HepG2 (cell line): ENCODE measurements at regions not wholly inside any gene's neighbourhood (a gene's known extent, or its start where the extent isn't known, plus 50 kb on each side); places are given as distances from the start of the nearest gene placed in this dataset.

ENCODE experiments used
- ATAC-seq: fragments of 200-7000 bp; cut with Tn5 transposase; 3 replicates; pipeline ENCODE4 v1.9.1; 2020; ENCODE audit warnings: mild to moderate bottlenecking, moderate library complexity
- BruUV-seq: library from RNA; stranded (reverse); fragments of 400-500 nt; replicated peaks from 2 replicates; lab custom pipeline; 2021; lab: Mats Ljungman, UMichigan
- CTCF ChIA-PET: fragments of 300-600 bp; formaldehyde crosslinking; extraction: SDS; loops from one replicate; lab custom pipeline; 2021; ENCODE audit warnings: low total read pairs, inconsistent platforms, low intra/inter-chr PET ratio; lab: Yijun Ruan, JAX
- POLR2A ChIA-PET: fragments of 350-600 bp; sonication (Branson Sonifier 250); formaldehyde crosslinking; loops from one replicate; lab custom pipeline; 2020; ENCODE audit warnings: antibody characterized with exemption, inconsistent platforms; lab: Yijun Ruan, JAX
- DNase-seq: peaks from one replicate; pipeline ENCODE4 v3.0.0-alpha.2; 2015; ENCODE audit warnings: low spot score
- FAIRE-seq: peaks from 3 replicates; lab custom pipeline; 2011; peaks lifted over from hg19 to GRCh38; lab: Jason Lieb, UNC
- H2AFZ ChIP-seq: one replicate; pipeline ENCODE4 v1.6.1; 2011; ENCODE audit warnings: low read length, inconsistent platforms
- H3K27ac ChIP-seq: fragments of 300-600 bp; 3 replicates; pipeline ENCODE4 v1.8.0; 2011; ENCODE audit warnings: mixed run types, mild to moderate bottlenecking, mixed read lengths, low read length, inconsistent platforms; ENCODE audit not compliant: insufficient read depth; ENCODE audit errors: extremely low read length
- H3K27me3 ChIP-seq, 2 experiments: fragments of 200-600 bp in 1 of 2; 2 replicates in 1 of 2; 3 replicates in 1 of 2; pipeline versions ENCODE4 v1.6.0 to v1.8.0; 2011; ENCODE audit warnings: low read length in 2 of 2, mild to moderate bottlenecking in 2 of 2, moderate library complexity in 2 of 2, inconsistent platforms in 1 of 2; ENCODE audit not compliant: insufficient read depth in 2 of 2, control insufficient read depth in 1 of 2
- H3K36me3 ChIP-seq, 2 experiments: fragments of 200-600 bp in 1 of 2; replicated peaks in 1 of 2; 2 replicates in 1 of 2; 3 replicates in 1 of 2; pipeline versions ENCODE4 v1.5.1 to v1.8.0; 2011; ENCODE audit warnings: low read length in 2 of 2, inconsistent platforms in 1 of 2; ENCODE audit not compliant: insufficient read depth in 2 of 2, control insufficient read depth in 1 of 2
- H3K4me1 ChIP-seq: 2 replicates; pipeline ENCODE4 v1.5.1; 2012; ENCODE audit warnings: low read length, inconsistent platforms; ENCODE audit not compliant: insufficient read depth
- H3K4me2 ChIP-seq: 2 replicates; pipeline ENCODE4 v1.6.0; 2011; ENCODE audit warnings: low read depth, low read length, inconsistent platforms
- H3K4me3 ChIP-seq, 3 experiments: fragments of 200-600 bp in 1 of 3; sonication (generic), shearing (Covaris generic) in 1 of 3; replicated peaks in 1 of 3; 2 replicates each; pipeline ENCODE4 v1.5.1; 2011 to 2016; ENCODE audit warnings: low read length in 3 of 3, inconsistent platforms in 2 of 3, low read depth in 2 of 3, mild to moderate bottlenecking in 2 of 3, control low read depth in 1 of 3, mixed read lengths in 1 of 3; ENCODE audit not compliant: insufficient read depth in 1 of 3
- H3K79me2 ChIP-seq: one replicate; pipeline ENCODE4 v1.6.1; 2011; ENCODE audit warnings: low read length, inconsistent platforms; ENCODE audit not compliant: insufficient read depth
- H3K9ac ChIP-seq: 2 replicates; pipeline ENCODE4 v1.6.0; 2011; ENCODE audit warnings: mild to moderate bottlenecking, low read depth, low read length, inconsistent platforms; ENCODE audit not compliant: insufficient read depth
- H3K9me3 ChIP-seq: 2 replicates; pipeline ENCODE4 v1.5.1; 2012; ENCODE audit warnings: mild to moderate bottlenecking, low read length
- H4K20me1 ChIP-seq: 2 replicates; pipeline ENCODE4 v1.6.0; 2011; ENCODE audit warnings: inconsistent platforms, mild to moderate bottlenecking, low read length, moderate library complexity; ENCODE audit not compliant: insufficient read depth
- CTCF ChIP-seq: sonication (generic); formaldehyde crosslinking; IDR thresholded peaks from 2 replicates; pipeline ENCODE4 v1.5.0; 2020; ENCODE audit warnings: mild to moderate bottlenecking, missing genetic modification reagents, moderate library complexity
- FOXJ3 ChIP-seq: sonication (generic); formaldehyde crosslinking; IDR thresholded peaks from 2 replicates; pipeline ENCODE4 v1.4.0; 2020; ENCODE audit warnings: missing genetic modification reagents, mild to moderate bottlenecking, borderline replicate concordance
- KLF13 ChIP-seq: sonication (generic); formaldehyde crosslinking; IDR thresholded peaks from 2 replicates; pipeline ENCODE4 v1.4.0; 2020; ENCODE audit warnings: mild to moderate bottlenecking, missing genetic modification reagents
- LCORL ChIP-seq, 2 experiments: fragments of 450-650 bp in 1 of 2; sonication (generic) in 1 of 2; formaldehyde crosslinking in 1 of 2; IDR thresholded peaks; 2 replicates each; pipeline versions ENCODE4 v1.5.0 to v1.6.1; 2017 to 2020; ENCODE audit warnings: antibody characterized with exemption in 1 of 2, missing genetic modification reagents in 1 of 2
- MYC ChIP-seq: sonication (generic); formaldehyde crosslinking; IDR thresholded peaks from 2 replicates; pipeline ENCODE4 v1.9.0; 2021; ENCODE audit warnings: missing genetic modification reagents, borderline replicate concordance
- PAXIP1 ChIP-seq: sonication (generic); formaldehyde crosslinking; conservative IDR thresholded peaks from 2 replicates; pipeline ENCODE4 v1.4.0; 2020; ENCODE audit warnings: mild to moderate bottlenecking, missing genetic modification reagents, moderate library complexity
- PHF20 ChIP-seq: sonication (generic); formaldehyde crosslinking; IDR thresholded peaks from 2 replicates; pipeline ENCODE4 v1.5.0; 2020; ENCODE audit warnings: mild to moderate bottlenecking, missing genetic modification reagents
- SIX1 ChIP-seq: sonication (generic); formaldehyde crosslinking; IDR thresholded peaks from 2 replicates; pipeline ENCODE4 v1.4.0; 2020; ENCODE audit warnings: missing genetic modification reagents, borderline replicate concordance
- SP1 ChIP-seq, 2 experiments: fragments of 450-650 bp in 1 of 2; sonication (generic) in 1 of 2; formaldehyde crosslinking in 1 of 2; IDR thresholded peaks; 2 replicates each; pipeline versions ENCODE4 v1.4.0 to v1.6.1; 2016 to 2020; ENCODE audit warnings: missing genetic modification reagents in 1 of 2
- STAG1 ChIP-seq: sonication (generic); formaldehyde crosslinking; IDR thresholded peaks from 2 replicates; pipeline ENCODE4 v1.4.0; 2020; ENCODE audit warnings: missing genetic modification reagents
- TOE1 ChIP-seq: sonication (generic); formaldehyde crosslinking; IDR thresholded peaks from 2 replicates; pipeline ENCODE4 v1.4.0; 2020; ENCODE audit warnings: mild to moderate bottlenecking, missing genetic modification reagents
- ZBTB38 ChIP-seq: sonication (generic); formaldehyde crosslinking; IDR thresholded peaks from 2 replicates; pipeline ENCODE4 v1.5.1; 2020; ENCODE audit warnings: mild to moderate bottlenecking, missing genetic modification reagents
- ZBTB43 ChIP-seq: sonication (generic); formaldehyde crosslinking; conservative IDR thresholded peaks from 2 replicates; pipeline ENCODE4 v1.4.0; 2020; ENCODE audit warnings: missing genetic modification reagents
- ZFAT ChIP-seq: sonication (generic); formaldehyde crosslinking; conservative IDR thresholded peaks from 2 replicates; pipeline ENCODE4 v1.8.1; 2023; ENCODE audit warnings: missing genetic modification reagents, inconsistent platforms
- ZNF329 ChIP-seq: sonication (generic); formaldehyde crosslinking; IDR thresholded peaks from 2 replicates; pipeline ENCODE4 v1.9.0; 2021; ENCODE audit warnings: low read depth, mild to moderate bottlenecking, missing genetic modification reagents
- ZNF331 ChIP-seq: sonication (generic); formaldehyde crosslinking; IDR thresholded peaks from 2 replicates; pipeline ENCODE4 v1.4.0; 2020; ENCODE audit warnings: missing genetic modification reagents
- ZNF362 ChIP-seq: sonication (generic); formaldehyde crosslinking; IDR thresholded peaks from 2 replicates; pipeline ENCODE4 v1.4.0; 2020; ENCODE audit warnings: missing genetic modification reagents, mild to moderate bottlenecking, borderline replicate concordance
- ZNF430 ChIP-seq: sonication (generic); formaldehyde crosslinking; IDR thresholded peaks from 2 replicates; pipeline ENCODE4 v1.9.0; 2021; ENCODE audit warnings: mild to moderate bottlenecking, missing genetic modification reagents
- ZNF841 ChIP-seq: sonication (generic); formaldehyde crosslinking; IDR thresholded peaks from 2 replicates; pipeline ENCODE4 v1.8.1; 2023; ENCODE audit warnings: missing genetic modification reagents, borderline replicate concordance
- in situ Hi-C: cut with HindIII; loops from 2 replicates; pipeline ENCODE4 v1.10.0; 2017; ENCODE audit warnings: low pct_unique_long_range_greater_than_20kb; ENCODE audit not compliant: extremely low pct_ligation_motif_present
- intact Hi-C: fragments of 100-400 bp; cut with micrococcal nuclease; formaldehyde crosslinking; loops from one replicate; pipeline ENCODE4 v1.10.0; 2022; ENCODE audit not compliant: unreplicated experiment

GRCh38 chr6:50145125-50145524, 95.4 kb upstream of the DEFB112 start:
- H3K9ac ChIP-seq, result no peak overlapping the region
- DNase-seq, result peak; percentile 11
- in situ Hi-C loops, result loop anchor here (25.0 kb wide), 1 partner anchor 642 kb away; no protein-coding TSS in a partner anchor
- no peaks in the 10 kb centered on the region for H4K20me1 ChIP-seq
- H3K9me3 ChIP-seq, result no peaks in the 10 kb centered on the region
- H3K27me3 ChIP-seq, result no peaks in the 10 kb centered on the region
- intact Hi-C loops, result no loop called here
- peak; percentile 57; the same call in 2 of the 3 replicates for ATAC-seq
- no peak overlapping the region for H2AFZ ChIP-seq
- CTCF ChIA-PET, result no interaction called here
- H3K36me3 ChIP-seq, result no peaks in the 10 kb centered on the region
- H3K79me2 ChIP-seq, result no peaks in the 10 kb centered on the region
- FAIRE-seq, result no peak
- H3K4me1 ChIP-seq, result no peaks in the 10 kb centered on the region
- BruUV-seq, result no TSS peak
- H3K27ac ChIP-seq, result no peak overlapping the region
- POLR2A ChIA-PET, result no interaction called here
- no peak overlapping the region for H3K4me3 ChIP-seq
- H3K4me2 ChIP-seq, result no peak overlapping the region
- TF ChIP-seq ZNF331 (no peak), ZNF329 (CRISPR knock-in tag) (no peak), ZNF362 (peak; percentile 52; the same call in 1 of the 2 replicates), ZBTB43 (CRISPR knock-in tag) (no peak), ZNF430 (CRISPR knock-in tag) (no peak), STAG1 (CRISPR knock-in tag) (0 out of 2 replicates have a peak, but pooled peaks have one; percentile 10), SIX1 (no peak), ZFAT (no peak), LCORL (IDR thresholded peaks at IDR 0.05) (no peak), LCORL (CRISPR knock-in tag; IDR thresholded peaks at IDR 0.05) (no peak), MYC (no peak), PAXIP1 (CRISPR knock-in tag) (no peak), ZBTB38 (CRISPR knock-in tag) (no peak), ZNF841 (CRISPR knock-in tag) (no peak), KLF13 (no peak), SP1 (IDR thresholded peaks at IDR 0.05) (no peak), SP1 (CRISPR knock-in tag; IDR thresholded peaks at IDR 0.05) (no peak), FOXJ3 (CRISPR knock-in tag) (no peak), TOE1 (CRISPR knock-in tag) (no peak), CTCF (peak; percentile 40), PHF20 (CRISPR knock-in tag) (no peak)
